ENCODE measurements at regions not wholly inside any gene's neighbourhood (a gene's known extent, or its start where the extent isn't known, plus 50 kb on each side); places are given as distances from the start of the nearest gene placed in this dataset.

- Histone ChIP-seq H2AFZ (ENCODE audit: low read depth, low read length) (no peak overlapping the region), H3K79me2 (ENCODE audit: insufficient read depth, low read length) (no peaks in the 10 kb centered on the region), H3K27me3 (ENCODE audit: insufficient read depth, low read length, poor library complexity) (no peaks in the 10 kb centered on the region), H3K4me3 (ENCODE audit: low read depth in 1 of 2, low read length in 2 of 2) (no peak overlapping the region), H3K4me2 (ENCODE audit: insufficient read depth, low read length) (no peak overlapping the region), H3K9ac (ENCODE audit: low read depth, low read length) (no peak overlapping the region), H3K27ac (ENCODE audit: low read length) (no peak overlapping the region), H3K9me3 (ENCODE audit: insufficient read depth, low read length, severe bottlenecking) (no peaks in the 10 kb centered on the region), H3K4me1 (ENCODE audit: insufficient read depth, low read length) (no peaks in the 10 kb centered on the region), H3K36me3 (ENCODE audit: insufficient read depth, low read length) (no peaks in the 10 kb centered on the region), H4K20me1 (ENCODE audit: insufficient read depth, low read length) (no peaks in the 10 kb centered on the region)
- no peak for TF ChIP-seq EZH2 (IDR thresholded peaks at IDR 0.05; ENCODE audit: borderline replicate concordance, low read depth, low read length, severe bottlenecking)
- TF ChIP-seq CTCF (IDR thresholded peaks at IDR 0.05; ENCODE audit: borderline replicate concordance, extremely low read depth, low read length, poor library complexity, severe bottlenecking) = no peak
- DNase-seq (no peak), ATAC-seq (ENCODE audit: insufficient read depth, low read depth) (no peak)
Observed at GRCh38 chr12:84807249-84807648, 105.3 kb downstream of the SLC6A15 start.

GRCh38 chr12:84805474-84805858 is 107.1 kb downstream of the SLC6A15 start:
- Histone ChIP-seq H3K4me3 (ENCODE audit: low read depth in 1 of 2, low read length in 2 of 2) (no peak overlapping the region), H3K27me3 (ENCODE audit: insufficient read depth, low read length, poor library complexity) (no peaks in the 10 kb centered on the region), H3K4me2 (ENCODE audit: insufficient read depth, low read length) (no peak overlapping the region), H3K9ac (ENCODE audit: low read depth, low read length) (no peak overlapping the region), H3K79me2 (ENCODE audit: insufficient read depth, low read length) (no peaks in the 10 kb centered on the region), H3K9me3 (ENCODE audit: insufficient read depth, low read length, severe bottlenecking) (no peaks in the 10 kb centered on the region), H3K4me1 (ENCODE audit: insufficient read depth, low read length) (no peaks in the 10 kb centered on the region), H3K36me3 (ENCODE audit: insufficient read depth, low read length) (no peaks in the 10 kb centered on the region), H3K27ac (ENCODE audit: low read length) (no peak overlapping the region), H2AFZ (ENCODE audit: low read depth, low read length) (no peak overlapping the region), H4K20me1 (ENCODE audit: insufficient read depth, low read length) (no peaks in the 10 kb centered on the region)
- TF ChIP-seq CTCF (IDR thresholded peaks at IDR 0.05; ENCODE audit: borderline replicate concordance, extremely low read depth, low read length, poor library complexity, severe bottlenecking) (no peak), EZH2 (IDR thresholded peaks at IDR 0.05; ENCODE audit: borderline replicate concordance, low read depth, low read length, severe bottlenecking) (no peak)
- DNase-seq = no peak
- no peak for ATAC-seq (ENCODE audit: insufficient read depth, low read depth)

- Histone ChIP-seq H3K27ac (ENCODE audit: low read length) (no peak overlapping the region), H3K4me2 (ENCODE audit: insufficient read depth, low read length) (no peak overlapping the region), H3K36me3 (ENCODE audit: insufficient read depth, low read length) (no peaks in the 10 kb centered on the region), H4K20me1 (ENCODE audit: insufficient read depth, low read length) (no peaks in the 10 kb centered on the region), H3K27me3 (ENCODE audit: insufficient read depth, low read length, poor library complexity) (no peaks in the 10 kb centered on the region), H3K4me1 (ENCODE audit: insufficient read depth, low read length) (no peaks in the 10 kb centered on the region), H3K9me3 (ENCODE audit: insufficient read depth, low read length, severe bottlenecking) (no peaks in the 10 kb centered on the region), H3K79me2 (ENCODE audit: insufficient read depth, low read length) (no peaks in the 10 kb centered on the region), H2AFZ (ENCODE audit: low read depth, low read length) (no peak overlapping the region), H3K9ac (ENCODE audit: low read depth, low read length) (no peak overlapping the region), H3K4me3 (ENCODE audit: low read depth in 1 of 2, low read length in 2 of 2) (no peak overlapping the region)
- TF ChIP-seq CTCF (IDR thresholded peaks at IDR 0.05; ENCODE audit: borderline replicate concordance, extremely low read depth, low read length, poor library complexity, severe bottlenecking) = no peak
- TF ChIP-seq EZH2 (IDR thresholded peaks at IDR 0.05; ENCODE audit: borderline replicate concordance, low read depth, low read length, severe bottlenecking) = no peak
- ATAC-seq (ENCODE audit: insufficient read depth, low read depth) (no peak), DNase-seq (no peak)
Observed at GRCh38 chr12:84804691-84805473, 107.7 kb downstream of the SLC6A15 start.

Measured in DND-41 (cell line).